Endothelial cell of umbilical vein (primary cell): ENCODE measurements at regions not wholly inside any gene's neighbourhood (a gene's known extent, or its start where the extent isn't known, plus 50 kb on each side); places are given as distances from the start of the nearest gene placed in this dataset.

Experiments
- BruUV-seq: library from RNA; stranded (reverse); fragments of 400-500 nt; replicated peaks from 2 replicates; lab custom pipeline; 2021; lab: Mats Ljungman, UMichigan
- CTCF ChIA-PET: fragments of 300-600, 350-600 bp; sonication (Branson Sonifier 250); formaldehyde crosslinking; loops from one replicate; lab custom pipeline; 2021; ENCODE audit warnings: antibody characterized with exemption, inconsistent platforms; lab: Charles Lee
- POLR2A ChIA-PET: fragments of 300-600, 350-600 bp; sonication (Branson Sonifier 250); formaldehyde crosslinking; loops from one replicate; lab custom pipeline; 2021; ENCODE audit warnings: antibody characterized with exemption, inconsistent platforms; lab: Charles Lee
- DNase-seq: peaks from one replicate; pipeline ENCODE4 v3.0.0-alpha.2; 2011; ENCODE audit warnings: low read depth, low spot score
- FAIRE-seq: peaks from 2 replicates; lab custom pipeline; 2011; peaks lifted over from hg19 to GRCh38; lab: Jason Lieb, UNC
- H2AFZ ChIP-seq: 2 replicates; pipeline ENCODE4 v1.6.0; 2012; ENCODE audit warnings: low read depth, low read length, control low read depth, inconsistent platforms
- H3K27ac ChIP-seq: 2 replicates; pipeline ENCODE4 v1.5.1; 2011; ENCODE audit warnings: low read depth, mild to moderate bottlenecking, control low read depth, low read length, moderate library complexity; ENCODE audit not compliant: insufficient read depth
- H3K27me3 ChIP-seq, 2 experiments: 2 replicates each; pipeline versions ENCODE4 v1.6.0 to v1.6.1; 2011; ENCODE audit warnings: low read length in 2 of 2, mixed read lengths in 1 of 2; ENCODE audit not compliant: control insufficient read depth in 2 of 2, insufficient read depth in 2 of 2
- H3K36me3 ChIP-seq, 2 experiments: 2 replicates in 1 of 2; 3 replicates in 1 of 2; pipeline ENCODE4 v1.5.1; 2011; ENCODE audit warnings: low read length in 2 of 2, mild to moderate bottlenecking in 1 of 2, moderate library complexity in 1 of 2; ENCODE audit not compliant: control insufficient read depth in 2 of 2, insufficient read depth in 2 of 2; ENCODE audit errors: extremely low read depth in 1 of 2
- H3K4me1 ChIP-seq: 3 replicates; pipeline ENCODE4 v1.5.1; 2011; ENCODE audit warnings: mild to moderate bottlenecking, low read length; ENCODE audit not compliant: control insufficient read depth, insufficient read depth; ENCODE audit errors: extremely low read depth
- H3K4me2 ChIP-seq: 2 replicates; pipeline ENCODE4 v1.6.1; 2011; ENCODE audit warnings: low read length, control low read depth, mixed read lengths; ENCODE audit not compliant: insufficient read depth
- H3K4me3 ChIP-seq, 3 experiments: fragments of 200-600 bp in 1 of 3; sonication (generic), shearing (Covaris generic) in 1 of 3; replicated peaks in 1 of 3; 2 replicates each; pipeline ENCODE4 v1.5.1; 2011 to 2016; ENCODE audit warnings: control low read depth in 3 of 3, low read length in 3 of 3, mild to moderate bottlenecking in 2 of 3, inconsistent platforms in 1 of 3, low read depth in 1 of 3, moderate library complexity in 1 of 3; ENCODE audit not compliant: insufficient read depth in 1 of 3
- H3K79me2 ChIP-seq: 2 replicates; pipeline ENCODE4 v1.6.0; 2012; ENCODE audit warnings: low read length, inconsistent platforms; ENCODE audit not compliant: control insufficient read depth, insufficient read depth
- H3K9ac ChIP-seq: replicated peaks from 2 replicates; pipeline ENCODE3; 2011; ENCODE audit warnings: low read length, control low read depth; ENCODE audit not compliant: insufficient read depth; ENCODE audit errors: extremely low read depth
- H3K9me1 ChIP-seq: replicated peaks from 3 replicates; pipeline ENCODE4 v1.6.0; 2011; ENCODE audit warnings: mild to moderate bottlenecking, low read length; ENCODE audit not compliant: control insufficient read depth, insufficient read depth; ENCODE audit errors: extremely low read depth
- H3K9me3 ChIP-seq: replicated peaks from 2 replicates; pipeline ENCODE4 v1.5.1; 2012; ENCODE audit warnings: low read length, inconsistent platforms; ENCODE audit not compliant: control insufficient read depth, insufficient read depth
- H4K20me1 ChIP-seq: replicated peaks from 2 replicates; pipeline ENCODE3; 2011; ENCODE audit warnings: mild to moderate bottlenecking, low read length; ENCODE audit not compliant: control insufficient read depth, insufficient read depth; ENCODE audit errors: extremely low read depth
- CTCF ChIP-seq, 2 donors: IDR thresholded peaks; 1 replicate in 1 of 2; 2 replicates in 1 of 2; pipeline ENCODE4 v1.5.1; 2011; ENCODE audit warnings: low read length in 2 of 2, mild to moderate bottlenecking in 2 of 2, moderate library complexity in 2 of 2, control low read depth in 1 of 2, inconsistent platforms in 1 of 2, low read depth in 1 of 2; ENCODE audit not compliant: insufficient read depth in 1 of 2; ENCODE audit errors: extremely low read depth in 1 of 2
- GATA2 ChIP-seq: IDR thresholded peaks from 2 replicates; pipeline ENCODE4 v1.7.0; 2011; ENCODE audit warnings: low read depth, mild to moderate bottlenecking, moderate library complexity, mixed read lengths, low read length; ENCODE audit not compliant: insufficient read length, insufficient read depth
- JUN ChIP-seq: IDR thresholded peaks from 2 replicates; pipeline ENCODE4 v1.6.1; 2011; ENCODE audit warnings: borderline replicate concordance, low read depth; ENCODE audit not compliant: insufficient read length, insufficient read depth
- POLR2A ChIP-seq: IDR thresholded peaks from 2 replicates; pipeline ENCODE4 v1.6.1; 2012; ENCODE audit warnings: low read depth, mild to moderate bottlenecking, control low read depth, low read length
- dilution Hi-C: fragments of 300-500 bp; cut with MboI; formaldehyde crosslinking; loops from one replicate; pipeline ENCODE4 v1.15.0; 2019; ENCODE audit warnings: low sequenced_read_pairs; ENCODE audit not compliant: extremely low pct_ligation_motif_present
- intact Hi-C: fragments of 100-400 bp; cut with micrococcal nuclease; formaldehyde crosslinking; loops from one replicate; pipeline ENCODE4 v1.10.0; 2022

GRCh38 chr1:208475449-208475848, 231.3 kb upstream of the PLXNA2 start:
- no peaks in the 10 kb centered on the region for H3K9me3 ChIP-seq
- DNase-seq, result no peak
- peaks cover 5% of the 10 kb centered on the region for H3K4me1 ChIP-seq
- TF ChIP-seq JUN (no peak), GATA2 (no peak)
- H4K20me1 ChIP-seq, result no peaks in the 10 kb centered on the region
- H3K27me3 ChIP-seq, result no peaks in the 10 kb centered on the region
- no peaks in the 10 kb centered on the region for H3K9me1 ChIP-seq
- ChIA-PET CTCF (no interaction called here), POLR2A (no interaction called here)
- no TSS peak for BruUV-seq
- dilution Hi-C loops, result no loop called here
- intact Hi-C loops, result no loop called here
- H3K36me3 ChIP-seq, result no peaks in the 10 kb centered on the region
- no peak for FAIRE-seq
- no peak overlapping the region for H3K4me3 ChIP-seq
- no peak overlapping the region for H2AFZ ChIP-seq
- no peak overlapping the region for H3K27ac ChIP-seq
- H3K79me2 ChIP-seq, result no peaks in the 10 kb centered on the region
- no peak overlapping the region for H3K9ac ChIP-seq
- H3K4me2 ChIP-seq, result no peak overlapping the region

- peak; percentile 45 for DNase-seq
- no TSS peak for BruUV-seq
- Histone ChIP-seq H3K9me3 (no peaks in the 10 kb centered on the region), H3K4me3 (no peak overlapping the region), H4K20me1 (no peaks in the 10 kb centered on the region), H3K27me3 (no peaks in the 10 kb centered on the region), H3K4me1 (peaks cover 5% of the 10 kb centered on the region), H3K27ac (no peak overlapping the region), H3K9me1 (no peaks in the 10 kb centered on the region), H3K36me3 (no peaks in the 10 kb centered on the region), H3K4me2 (no peak overlapping the region), H2AFZ (peak overlapping the region; percentile 20), H3K9ac (no peak overlapping the region), H3K79me2 (no peaks in the 10 kb centered on the region)
- ChIA-PET CTCF (no interaction called here), POLR2A (no interaction called here)
- dilution Hi-C loops, result no loop called here
- TF ChIP-seq POLR2A, result no peak
- peak in 1 of 2 donors; percentile 16 for TF ChIP-seq CTCF (IDR thresholded peaks at IDR 0.05; ENCODE audit: extremely low read depth in 1 of 2, insufficient read depth in 1 of 2, low read depth in 1 of 2, low read length in 2 of 2)
- no peak for FAIRE-seq
- intact Hi-C loops, result no loop called here
These were observed 232.0 kb upstream of the PLXNA2 start for GRCh38 chr1:208475951-208476845.
